Eye (tissue), 1 donor: ENCODE measurements at regions not wholly inside any gene's neighbourhood (a gene's known extent, or its start where the extent isn't known, plus 50 kb on each side); places are given as distances from the start of the nearest gene placed in this dataset.

ENCODE experiments used
- DNase-seq: peaks from one replicate; pipeline ENCODE4 v3.0.0-alpha.2; 2015

GRCh38 chr5:82839881-82840280 lies 237.3 kb downstream of the TMEM167A start:
- DNase-seq: no peak

GRCh38 chr5:82835488-82835887 lies 241.7 kb downstream of the TMEM167A start:
- DNase-seq: no peak

- DNase-seq: no peak
These were observed 243.0 kb downstream of the TMEM167A start for GRCh38 chr5:82834151-82834550.

GRCh38 chr5:82833277-82833676 lies 243.9 kb downstream of the TMEM167A start:
- DNase-seq: no peak

GRCh38 chr5:82832445-82832844 lies 244.7 kb downstream of the TMEM167A start:
- DNase-seq: no peak

GRCh38 chr5:82828211-82828610 lies 249.0 kb downstream of the TMEM167A start:
- no peak for DNase-seq

- no peak for DNase-seq
These were observed 249.5 kb downstream of the TMEM167A start for GRCh38 chr5:82827651-82828050.

- DNase-seq: no peak
These were observed 254.6 kb downstream of the TMEM167A start for GRCh38 chr5:82822634-82822927.

GRCh38 chr5:82821846-82822633 lies 255.2 kb downstream of the TMEM167A start:
- DNase-seq: peak; percentile 27

- peak; percentile 52 for DNase-seq
These were observed 256.0 kb downstream of the TMEM167A start for GRCh38 chr5:82820961-82821845.

GRCh38 chr5:82820188-82820587 lies 257.0 kb downstream of the TMEM167A start:
- DNase-seq: no peak

GRCh38 chr5:82817897-82818676 lies 259.1 kb downstream of the TMEM167A start:
- DNase-seq: no peak

GRCh38 chr5:82816926-82817325 lies 260.3 kb downstream of the TMEM167A start:
- DNase-seq: no peak

GRCh38 chr5:82815871-82816270 lies 261.3 kb downstream of the TMEM167A start:
- no peak for DNase-seq

GRCh38 chr5:82813861-82814260 lies 263.3 kb downstream of the TMEM167A start:
- DNase-seq: peak; percentile 74

- DNase-seq: no peak
These were observed 264.6 kb downstream of the TMEM167A start for GRCh38 chr5:82812575-82812974.

GRCh38 chr5:82811490-82811889 lies 265.7 kb downstream of the TMEM167A start:
- no peak for DNase-seq

- DNase-seq: no peak
These were observed 267.6 kb downstream of the TMEM167A start for GRCh38 chr5:82809420-82810143.

- no peak for DNase-seq
These were observed 268.2 kb downstream of the TMEM167A start for GRCh38 chr5:82808960-82809359.

GRCh38 chr5:82807021-82807420 lies 270.2 kb downstream of the TMEM167A start:
- no peak for DNase-seq

- no peak for DNase-seq
These were observed 270.7 kb downstream of the TMEM167A start for GRCh38 chr5:82806513-82806912.

- DNase-seq: no peak
These were observed 273.0 kb downstream of the TMEM167A start for GRCh38 chr5:82804155-82804690.
